ENCODE measurements at regions not wholly inside any gene's neighbourhood (a gene's known extent, or its start where the extent isn't known, plus 50 kb on each side); places are given as distances from the start of the nearest gene placed in this dataset.

- TF ChIP-seq CTCF (IDR thresholded peaks at IDR 0.05) = no peak
- intact Hi-C loops (cut with DNase I) = no loop called here
- Histone ChIP-seq H3K4me1 (no peaks in the 10 kb centered on the region), H3K27me3 (ENCODE audit: low read depth) (no peaks in the 10 kb centered on the region), H3K4me3 (no peak overlapping the region), H3K27ac (no peak overlapping the region), H3K9me3 (no peaks in the 10 kb centered on the region), H3K36me3 (no peaks in the 10 kb centered on the region)
- ATAC-seq = no peak
- DNase-seq = no peak
These were observed 281.9 kb upstream of the DPH6 start for GRCh38 chr15:35827911-35828310.

GRCh38 chr15:35833581-35833980 lies 287.6 kb upstream of the DPH6 start:
- intact Hi-C loops (cut with DNase I) = no loop called here
- H3K4me1 ChIP-seq = no peaks in the 10 kb centered on the region
- DNase-seq = no peak
- no peak for ATAC-seq
- no peaks in the 10 kb centered on the region for H3K36me3 ChIP-seq
- H3K27ac ChIP-seq = no peak overlapping the region
- no peak for TF ChIP-seq CTCF (IDR thresholded peaks at IDR 0.05)
- H3K9me3 ChIP-seq = no peaks in the 10 kb centered on the region
- no peak overlapping the region for H3K4me3 ChIP-seq
- no peaks in the 10 kb centered on the region for H3K27me3 ChIP-seq (ENCODE audit: low read depth)

- ATAC-seq (no peak), DNase-seq (no peak)
- H3K4me1 ChIP-seq = no peaks in the 10 kb centered on the region
- TF ChIP-seq CTCF (IDR thresholded peaks at IDR 0.05) = no peak
- H3K27ac ChIP-seq = no peak overlapping the region
- no peaks in the 10 kb centered on the region for H3K36me3 ChIP-seq
- intact Hi-C loops (cut with DNase I) = no loop called here
- H3K9me3 ChIP-seq = no peaks in the 10 kb centered on the region
- no peaks in the 10 kb centered on the region for H3K27me3 ChIP-seq (ENCODE audit: low read depth)
- H3K4me3 ChIP-seq = no peak overlapping the region
These were observed 288.4 kb upstream of the DPH6 start for GRCh38 chr15:35834216-35834830.

- Histone ChIP-seq H3K27me3 (ENCODE audit: low read depth) (no peaks in the 10 kb centered on the region), H3K36me3 (no peaks in the 10 kb centered on the region), H3K9me3 (no peaks in the 10 kb centered on the region), H3K4me3 (no peak overlapping the region), H3K4me1 (no peaks in the 10 kb centered on the region), H3K27ac (no peak overlapping the region)
- intact Hi-C loops (cut with DNase I) = no loop called here
- ATAC-seq = no peak
- DNase-seq = no peak
- TF ChIP-seq CTCF (IDR thresholded peaks at IDR 0.05) = no peak
These were observed 288.9 kb upstream of the DPH6 start for GRCh38 chr15:35834866-35835265.

- TF ChIP-seq CTCF (IDR thresholded peaks at IDR 0.05) = no peak
- Histone ChIP-seq H3K4me3 (no peak overlapping the region), H3K27ac (no peak overlapping the region), H3K27me3 (ENCODE audit: low read depth) (no peaks in the 10 kb centered on the region), H3K9me3 (no peaks in the 10 kb centered on the region), H3K4me1 (no peaks in the 10 kb centered on the region), H3K36me3 (no peaks in the 10 kb centered on the region)
- intact Hi-C loops (cut with DNase I) = no loop called here
- DNase-seq (no peak), ATAC-seq (no peak)
These were observed 292.6 kb upstream of the DPH6 start for GRCh38 chr15:35838424-35839111.
